Upper lobe of left lung (tissue), 4 donors: ENCODE measurements at regions not wholly inside any gene's neighbourhood (a gene's known extent, or its start where the extent isn't known, plus 50 kb on each side); places are given as distances from the start of the nearest gene placed in this dataset.

Experiments used
- EP300 ChIP-seq, 4 donors: sonication (generic); formaldehyde crosslinking; IDR thresholded peaks; one replicate each; pipeline ENCODE4 v1.5.1; 2017; ENCODE audit warnings: antibody characterized with exemption in 4 of 4, control low read depth in 2 of 4
- POLR2A ChIP-seq, 4 donors: fragments of 450-650 bp; IDR thresholded peaks; one replicate each; pipeline ENCODE4 v1.5.1; 2016 to 2017; ENCODE audit warnings: antibody characterized with exemption in 4 of 4, mild to moderate bottlenecking in 2 of 4

- TF ChIP-seq POLR2A (IDR thresholded peaks at IDR 0.05) (no peak), EP300 (IDR thresholded peaks at IDR 0.05) (no peak)
Observed at GRCh38 chr9:26334706-26335105, 557.9 kb downstream of the CAAP1 start.
